T1000 (cell line): ENCODE measurements at regions not wholly inside any gene's neighbourhood (a gene's known extent, or its start where the extent isn't known, plus 50 kb on each side); places are given as distances from the start of the nearest gene placed in this dataset.
"Not testable (repeated sequence)": the region's sequence is repeated elsewhere in the genome, so short reads cannot be mapped to it uniquely, and the experiment has no call there.

Experiments used
- DNase-seq: peaks from one replicate; lab custom pipeline; 2025; ENCODE audit warnings: mixed read lengths; lab: John Stamatoyannopoulos, UW

DNA sequence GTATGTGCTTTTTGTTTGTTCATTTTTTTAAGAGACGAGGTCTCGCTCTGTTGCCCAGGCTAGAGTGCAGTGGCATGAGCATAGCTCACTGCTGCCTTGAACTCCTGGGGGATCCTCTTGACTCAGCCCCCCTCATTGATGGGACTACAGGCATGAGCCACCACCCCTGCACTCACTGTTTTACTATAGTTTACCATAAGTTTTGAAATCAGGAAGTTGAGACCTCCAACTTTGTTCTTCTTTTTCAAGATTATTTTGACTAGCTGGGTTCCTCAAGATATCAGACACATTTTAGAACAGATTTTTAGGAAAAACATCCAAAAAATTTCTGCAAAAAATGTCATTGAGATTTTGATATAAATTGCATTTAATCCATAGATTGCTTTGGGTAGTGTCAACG lies 120.4 kb upstream of the FGGY start:
- no peak for DNase-seq

- DNase-seq, result peak; percentile 9
Measured at GRCh38 chr1:59177756-59178155, 119.1 kb upstream of the FGGY start.

GRCh38 chr1:59178339-59179187 lies 118.3 kb upstream of the FGGY start:
- peak; percentile 12 for DNase-seq

GRCh38 chr1:59179673-59180072 lies 117.2 kb upstream of the FGGY start:
- no peak for DNase-seq

GRCh38 chr1:59180735-59181134 lies 116.2 kb upstream of the FGGY start:
- no peak for DNase-seq

DNA sequence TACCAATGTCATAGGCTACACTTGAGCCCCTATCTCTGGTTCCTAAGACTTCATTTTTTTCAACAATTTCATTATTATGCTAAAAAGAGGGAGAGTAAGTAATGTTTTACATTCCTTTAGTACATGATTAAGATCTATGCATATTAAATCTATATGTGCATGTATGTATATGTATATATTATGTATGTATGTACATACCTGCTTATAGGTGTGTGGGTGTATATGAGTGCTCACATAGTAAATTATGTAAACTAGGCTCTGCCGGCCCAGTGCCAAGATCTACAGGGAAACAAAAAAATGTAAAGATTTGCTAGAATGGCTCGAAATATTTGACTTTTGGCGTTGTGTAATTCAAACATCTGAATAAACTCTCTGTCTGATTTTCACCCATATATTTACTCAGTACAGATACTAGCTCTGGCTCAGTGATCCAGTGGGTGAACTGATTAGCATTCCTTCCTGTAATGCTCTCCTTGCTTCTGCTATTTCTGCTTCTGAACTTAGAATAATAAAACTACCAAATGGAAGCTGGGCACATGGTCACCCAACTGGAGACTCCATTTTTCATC lies 113.1 kb upstream of the FGGY start:
- no peak for DNase-seq

- no peak for DNase-seq
Measured at GRCh38 chr1:59184365-59184905, 112.5 kb upstream of the FGGY start.

DNA sequence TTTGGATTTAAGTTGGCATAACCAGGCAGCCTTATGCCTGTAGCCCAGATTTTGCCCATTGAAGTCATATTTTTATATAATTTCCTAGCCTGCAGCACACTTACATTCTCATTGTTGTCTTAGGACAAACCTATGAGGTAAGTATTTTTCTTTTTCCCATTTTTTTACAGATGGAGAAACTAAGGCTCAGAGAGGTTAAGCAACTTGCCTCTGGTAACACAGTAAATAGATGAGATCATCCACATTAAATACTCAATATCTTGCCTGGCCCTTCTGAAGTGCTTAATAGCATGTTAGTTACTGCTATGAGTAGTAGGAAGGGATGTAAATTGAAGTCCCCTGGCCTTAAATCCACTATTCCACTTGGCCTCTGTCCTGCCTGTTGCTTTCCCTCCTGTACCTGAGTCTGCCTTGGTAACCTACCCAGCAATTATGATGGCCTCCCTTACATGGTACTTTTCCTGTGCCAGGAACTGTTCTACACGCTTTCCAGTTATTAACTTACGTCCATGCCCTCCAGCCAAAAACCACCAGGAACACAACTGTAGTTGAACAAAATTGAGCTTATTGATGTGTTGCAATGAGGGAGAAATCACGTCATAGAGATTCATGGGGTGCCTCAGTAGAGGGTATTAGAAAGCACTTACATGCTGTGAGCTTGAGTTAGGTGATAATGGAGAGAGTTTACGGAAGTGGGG lies 111.6 kb upstream of the FGGY start:
- no peak for DNase-seq

- peak; percentile 50 for DNase-seq
Measured at GRCh38 chr1:59186656-59187055, 110.2 kb upstream of the FGGY start.

- no peak for DNase-seq
Measured at GRCh38 chr1:59188413-59189213, 108.3 kb upstream of the FGGY start.

DNA sequence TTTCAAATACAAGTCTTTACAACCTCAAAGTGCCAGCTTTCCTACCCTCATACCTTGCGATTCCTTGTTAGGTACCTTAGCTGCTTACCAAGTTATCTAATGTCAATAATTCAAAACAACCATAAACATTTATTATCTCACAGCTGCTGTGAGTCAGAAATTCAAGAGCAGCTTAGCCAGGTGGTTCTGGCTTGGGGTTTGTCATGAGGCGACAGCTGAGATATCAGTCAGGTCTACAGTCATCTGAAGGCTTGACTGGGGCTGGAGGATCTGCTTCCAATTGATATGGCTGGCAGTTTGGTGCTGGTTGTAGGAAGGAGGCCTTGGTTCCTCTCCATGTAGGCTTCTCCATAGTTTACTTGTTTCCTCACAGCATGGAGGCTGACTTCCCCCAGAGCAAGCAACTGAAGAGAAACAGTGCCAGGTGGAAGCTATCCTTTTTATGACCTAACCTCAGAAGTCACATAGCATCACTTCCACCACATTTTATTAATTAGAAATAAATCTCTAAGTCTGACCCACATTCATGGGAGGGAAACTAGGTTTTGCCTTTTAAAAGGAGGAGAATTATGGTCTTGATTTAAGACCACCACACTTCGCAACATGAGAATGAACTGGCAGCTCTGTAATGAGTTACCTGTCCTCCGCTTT lies 103.3 kb upstream of the FGGY start:
- DNase-seq, result no peak

- no peak for DNase-seq
Measured at GRCh38 chr1:59194621-59195020, 102.3 kb upstream of the FGGY start.

DNA sequence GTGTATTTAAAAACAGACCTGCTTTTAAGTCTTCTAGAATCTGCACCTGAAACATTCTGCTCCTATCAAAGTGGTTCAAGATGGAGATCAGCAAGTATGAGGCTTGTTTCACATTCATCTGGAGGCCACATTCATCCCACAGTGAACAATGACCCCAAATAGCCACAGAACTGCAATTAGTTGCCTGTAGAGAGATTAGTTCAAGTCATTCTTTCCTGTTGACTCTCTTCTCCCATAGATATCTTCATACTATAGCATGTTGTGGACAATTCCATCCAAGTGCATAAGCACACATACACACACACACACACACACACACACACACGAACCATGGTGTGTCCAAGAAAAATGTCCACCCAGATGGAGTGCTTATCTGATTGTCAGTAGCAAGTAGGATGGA lies 101.7 kb upstream of the FGGY start:
- DNase-seq, result no peak

DNA sequence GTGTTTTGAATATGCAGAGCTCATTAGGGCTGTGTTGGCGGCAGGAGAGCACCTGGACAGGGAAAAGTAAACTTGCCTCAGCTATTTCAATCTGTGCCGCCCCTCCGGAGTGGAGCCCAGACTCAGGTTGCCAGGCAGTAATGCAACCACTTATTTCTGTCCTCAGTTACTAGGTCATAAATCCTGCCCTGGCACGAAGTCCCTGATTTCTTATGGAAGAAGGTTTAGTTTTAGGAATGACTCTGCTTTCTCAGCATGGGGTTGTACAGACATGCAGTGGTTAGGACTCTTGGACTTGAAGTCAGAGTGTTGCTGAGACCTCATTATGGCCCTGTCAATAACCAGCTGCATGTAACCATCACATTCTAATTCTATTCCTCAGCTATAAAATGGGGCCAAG lies 98.3 kb upstream of the FGGY start:
- no peak for DNase-seq

GRCh38 chr1:59199147-59199546 lies 97.7 kb upstream of the FGGY start:
- DNase-seq, result no peak

DNA sequence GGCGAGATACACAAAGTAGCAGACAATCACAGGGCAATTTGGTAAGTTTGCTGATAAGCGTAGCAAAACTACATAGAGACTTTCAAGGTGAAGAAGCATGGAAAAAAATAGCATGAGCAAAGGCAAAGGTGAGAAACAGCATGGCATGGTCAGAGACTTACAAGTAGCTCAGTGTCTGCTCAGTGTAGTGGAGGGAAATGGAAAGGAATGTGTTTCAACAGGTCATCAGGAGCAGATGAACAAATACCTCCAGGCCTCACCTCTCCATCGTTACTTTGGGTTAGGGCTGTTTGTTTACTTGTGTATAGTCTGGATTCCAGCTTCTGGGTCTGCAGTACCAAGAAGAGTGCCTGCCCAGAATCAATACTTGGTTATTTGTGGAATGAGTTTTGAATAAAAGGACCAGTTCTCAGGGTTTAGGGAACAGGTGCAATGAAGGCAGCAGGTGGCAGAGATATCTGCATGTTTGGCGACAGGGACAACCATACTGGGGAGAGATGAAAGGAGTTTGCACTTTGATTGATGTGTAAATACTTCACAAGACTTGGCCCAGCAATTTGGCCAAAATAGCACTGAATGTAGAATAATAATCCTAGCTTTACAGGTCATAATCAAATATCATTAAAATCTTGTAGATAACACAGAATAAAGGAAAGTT lies 97.0 kb upstream of the FGGY start:
- no peak for DNase-seq

- DNase-seq, result no peak
Measured at GRCh38 chr1:59201341-59201740, 95.6 kb upstream of the FGGY start.

GRCh38 chr1:59202455-59202854 lies 94.4 kb upstream of the FGGY start:
- DNase-seq, result no peak

- no peak for DNase-seq
Measured at GRCh38 chr1:59204001-59204400, 92.9 kb upstream of the FGGY start.

- not testable (repeated sequence) for DNase-seq
Measured at GRCh38 chr1:59206616-59207015, 90.3 kb upstream of the FGGY start.

DNA sequence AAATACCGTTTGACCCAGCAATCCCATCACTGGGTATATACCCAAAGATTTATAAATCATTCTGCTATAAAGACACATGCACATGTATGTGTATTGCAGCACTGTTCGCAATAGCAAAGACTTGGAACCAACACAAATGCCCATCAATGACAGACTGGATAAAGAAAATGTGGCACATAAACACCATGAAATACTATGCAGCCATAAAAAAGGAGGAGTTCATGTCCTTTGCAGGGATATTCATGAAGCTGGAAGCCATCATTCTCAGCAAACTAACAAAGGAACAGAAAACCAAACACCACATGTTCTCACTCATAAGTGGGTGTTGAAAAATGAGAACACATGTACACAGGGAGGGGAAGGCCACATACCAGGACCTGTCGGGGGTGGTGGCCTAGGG lies 86.5 kb upstream of the FGGY start:
- not testable (repeated sequence) for DNase-seq
